Large intestine (tissue), 3 donors: ENCODE measurements at regions not wholly inside any gene's neighbourhood (a gene's known extent, or its start where the extent isn't known, plus 50 kb on each side); places are given as distances from the start of the nearest gene placed in this dataset.

ENCODE experiments used
- DNase-seq, 2 donors: peaks; one replicate each; pipeline versions ENCODE4 v3.0.0 to v3.0.0-alpha.2; 2013
- H3K27ac ChIP-seq: one replicate; pipeline ENCODE4 v1.5.1; 2013; ENCODE audit warnings: low read length
- H3K27me3 ChIP-seq: 2 replicates; pipeline ENCODE4 v1.6.1; 2013; ENCODE audit warnings: low read length; ENCODE audit not compliant: control insufficient read depth, insufficient read depth
- H3K36me3 ChIP-seq: 2 replicates; pipeline ENCODE4 v1.6.1; 2013; ENCODE audit warnings: low read length; ENCODE audit not compliant: control insufficient read depth, insufficient read depth
- H3K4me1 ChIP-seq: one replicate; pipeline ENCODE4 v1.6.1; 2013; ENCODE audit warnings: low read length; ENCODE audit not compliant: control insufficient read depth, insufficient read depth
- H3K4me3 ChIP-seq: one replicate; pipeline ENCODE4 v1.5.1; 2013; ENCODE audit warnings: low read length
- H3K9me3 ChIP-seq: one replicate; pipeline ENCODE4 v1.6.1; 2013; ENCODE audit warnings: mild to moderate bottlenecking, low read depth, low read length, moderate library complexity; ENCODE audit not compliant: control insufficient read depth
- WGBS: methylation state at CpG from one replicate; pipeline ENCODE4 v1.1.5; 2013; ENCODE audit warnings: low lambda C conversion rate; ENCODE audit not compliant: insufficient coverage; 5-methylcytosine and 5-hydroxymethylcytosine counted together

DNA sequence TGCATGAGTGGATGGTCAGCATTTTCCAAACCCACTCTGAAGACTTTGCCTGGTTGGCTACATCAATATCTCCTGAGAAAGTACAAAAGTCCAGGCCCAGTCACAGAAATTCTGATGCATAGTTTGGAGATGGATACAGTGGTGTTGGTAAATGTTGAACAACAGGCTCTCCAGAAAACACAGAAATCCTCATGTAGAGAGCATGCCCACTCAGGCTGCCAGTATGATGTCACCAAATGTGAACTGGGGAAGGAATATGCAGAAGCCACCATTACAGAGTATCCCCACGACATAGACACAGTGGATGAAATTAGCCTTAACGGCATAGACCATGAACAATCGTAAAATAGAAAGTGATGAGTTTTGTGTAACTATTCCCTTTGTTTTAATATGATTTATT is 97.1 kb upstream of the NXT1 start:
- H3K27me3 ChIP-seq: peaks cover 2% of the 10 kb centered on the region
- no peak overlapping the region for H3K27ac ChIP-seq
- no peaks in the 10 kb centered on the region for H3K4me1 ChIP-seq
- no peaks in the 10 kb centered on the region for H3K9me3 ChIP-seq
- WGBS: 100% methylated on average over 3 of the region's 3 CpGs
- no peak overlapping the region for H3K4me3 ChIP-seq
- no peaks in the 10 kb centered on the region for H3K36me3 ChIP-seq
- no peak for DNase-seq

DNA sequence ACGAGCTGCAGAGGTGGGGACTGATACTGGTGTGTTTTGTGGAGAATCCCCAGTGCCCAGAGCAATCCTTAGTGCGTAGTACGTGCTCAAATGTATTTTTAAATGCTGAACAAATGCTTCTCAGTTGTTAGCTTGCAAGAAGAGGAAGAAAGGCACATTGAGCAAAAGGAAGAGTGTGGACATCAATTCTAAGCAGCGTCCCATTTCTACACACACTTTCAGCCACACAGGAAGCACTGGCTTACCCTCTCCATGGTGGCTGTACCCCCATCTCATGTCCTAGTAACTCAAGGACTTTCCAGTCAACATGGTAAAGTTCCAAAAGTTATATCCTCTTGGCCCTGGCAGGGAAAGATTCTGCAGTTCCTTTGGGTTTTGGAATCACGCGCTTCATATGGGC is 98.8 kb upstream of the NXT1 start:
- WGBS: 80% methylated on average over 1 of the region's 6 CpGs
- peaks cover 2% of the 10 kb centered on the region for H3K27me3 ChIP-seq
- no peak overlapping the region for H3K27ac ChIP-seq

DNA sequence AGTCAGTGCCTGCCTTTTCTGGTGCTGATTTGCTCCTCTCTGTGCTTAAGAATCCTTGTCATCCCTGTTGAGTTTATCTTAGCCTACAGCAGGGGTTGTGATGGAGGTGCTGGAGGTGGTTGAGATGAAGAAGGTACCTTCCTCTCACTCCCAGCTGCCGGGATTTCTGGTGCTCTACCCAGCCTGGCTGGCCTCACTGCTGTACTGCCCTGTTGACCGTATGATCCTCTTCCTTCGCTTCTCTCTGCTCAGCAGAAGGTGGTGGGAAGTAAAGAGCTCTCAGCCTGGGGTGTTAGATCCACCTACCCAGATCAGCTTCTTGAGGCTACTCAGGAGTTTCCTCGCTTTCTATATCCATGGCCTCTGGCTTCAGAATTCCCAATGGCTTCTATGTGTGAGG is 101.0 kb upstream of the NXT1 start:
- H3K9me3 ChIP-seq: no peaks in the 10 kb centered on the region
- no peak for DNase-seq
- no CpG with 5 or more reads among the region's 4 CpGs for WGBS
- H3K4me1 ChIP-seq: no peaks in the 10 kb centered on the region
- H3K27ac ChIP-seq: no peak overlapping the region
- no peaks in the 10 kb centered on the region for H3K36me3 ChIP-seq
- H3K4me3 ChIP-seq: no peak overlapping the region
- H3K27me3 ChIP-seq: peaks cover 2% of the 10 kb centered on the region

More for the DNA sequence above, 98.8 kb upstream of the NXT1 start:
- Histone ChIP-seq H3K36me3 (no peaks in the 10 kb centered on the region), H3K4me3 (no peak overlapping the region), H3K9me3 (no peaks in the 10 kb centered on the region), H3K4me1 (no peaks in the 10 kb centered on the region)
- no peak for DNase-seq

DNA sequence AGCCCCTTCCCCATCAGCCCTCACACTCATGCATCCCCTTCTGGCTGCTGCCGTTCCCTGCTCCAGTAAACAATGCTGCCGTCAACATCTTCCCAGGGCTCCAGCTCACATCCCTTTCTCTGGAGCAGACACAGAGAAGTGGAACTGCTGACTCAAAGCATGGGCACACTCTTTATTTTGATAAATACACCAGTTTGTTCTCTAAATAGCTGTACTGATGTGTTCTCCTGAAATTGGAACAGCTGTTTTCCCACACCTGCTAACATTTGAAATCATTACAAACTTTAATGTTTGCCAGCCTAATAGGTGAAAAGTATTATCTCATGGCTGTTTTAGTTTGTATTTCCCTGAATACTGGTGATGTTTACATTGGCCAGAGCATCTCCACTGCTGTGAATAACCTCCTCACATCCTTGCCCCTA is 102.1 kb upstream of the NXT1 start:
- Histone ChIP-seq H3K27ac (no peak overlapping the region), H3K4me1 (no peaks in the 10 kb centered on the region), H3K4me3 (no peak overlapping the region), H3K36me3 (no peaks in the 10 kb centered on the region), H3K9me3 (no peaks in the 10 kb centered on the region), H3K27me3 (peaks cover 2% of the 10 kb centered on the region)
- 20% methylated on average over 1 of the region's 2 CpGs for WGBS
- no peak for DNase-seq

DNA sequence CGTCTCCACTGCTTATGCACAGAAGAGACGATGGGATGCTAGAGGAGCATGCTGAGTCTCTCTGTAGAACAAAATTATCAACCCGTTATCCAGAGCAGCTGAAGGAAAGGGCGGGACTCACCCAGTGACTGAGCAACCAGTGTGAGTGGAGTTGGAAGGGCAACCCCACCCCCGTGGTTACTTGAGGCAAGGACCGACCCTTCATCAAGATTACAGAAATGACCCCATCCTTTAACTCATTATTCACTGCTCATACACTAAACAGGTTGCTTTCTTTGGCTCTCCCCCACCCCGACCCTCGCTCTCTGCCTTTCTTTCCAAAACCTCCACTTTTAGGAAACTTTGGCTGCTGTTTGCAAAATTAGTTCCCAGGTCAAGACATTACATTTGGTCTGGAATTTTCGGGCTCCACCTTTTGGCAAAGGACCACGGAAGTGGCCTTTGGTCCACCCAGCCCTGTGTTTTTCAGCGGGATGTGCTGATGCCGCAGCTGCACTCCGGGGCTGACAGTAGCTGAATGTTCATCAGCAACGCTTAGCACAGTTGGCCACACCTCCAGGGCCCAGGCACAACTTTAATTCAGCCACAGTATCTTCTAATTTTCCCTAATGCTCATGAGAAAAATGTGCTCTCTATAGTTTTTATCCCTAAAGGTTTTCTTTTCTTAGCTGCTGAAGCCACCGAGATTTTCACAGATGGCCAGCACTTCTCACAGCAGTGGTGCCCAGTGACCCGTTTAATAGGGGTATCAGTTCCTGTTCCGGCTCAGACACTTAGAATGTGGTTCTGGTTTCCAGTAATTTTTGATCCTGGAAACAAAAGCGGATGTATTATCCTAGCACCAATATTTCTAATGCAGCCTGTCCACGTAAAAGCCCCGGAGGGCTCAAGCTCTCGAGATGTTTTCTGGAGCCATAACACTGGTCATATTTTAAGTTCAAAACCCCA is 103.6 kb upstream of the NXT1 start:
- Histone ChIP-seq H3K4me3 (no peak overlapping the region), H3K9me3 (no peaks in the 10 kb centered on the region), H3K36me3 (no peaks in the 10 kb centered on the region), H3K27ac (no peak overlapping the region), H3K27me3 (peaks cover 2% of the 10 kb centered on the region), H3K4me1 (no peaks in the 10 kb centered on the region)
- DNase-seq: no peak
- WGBS: no CpG with 5 or more reads among the region's 21 CpGs

DNA sequence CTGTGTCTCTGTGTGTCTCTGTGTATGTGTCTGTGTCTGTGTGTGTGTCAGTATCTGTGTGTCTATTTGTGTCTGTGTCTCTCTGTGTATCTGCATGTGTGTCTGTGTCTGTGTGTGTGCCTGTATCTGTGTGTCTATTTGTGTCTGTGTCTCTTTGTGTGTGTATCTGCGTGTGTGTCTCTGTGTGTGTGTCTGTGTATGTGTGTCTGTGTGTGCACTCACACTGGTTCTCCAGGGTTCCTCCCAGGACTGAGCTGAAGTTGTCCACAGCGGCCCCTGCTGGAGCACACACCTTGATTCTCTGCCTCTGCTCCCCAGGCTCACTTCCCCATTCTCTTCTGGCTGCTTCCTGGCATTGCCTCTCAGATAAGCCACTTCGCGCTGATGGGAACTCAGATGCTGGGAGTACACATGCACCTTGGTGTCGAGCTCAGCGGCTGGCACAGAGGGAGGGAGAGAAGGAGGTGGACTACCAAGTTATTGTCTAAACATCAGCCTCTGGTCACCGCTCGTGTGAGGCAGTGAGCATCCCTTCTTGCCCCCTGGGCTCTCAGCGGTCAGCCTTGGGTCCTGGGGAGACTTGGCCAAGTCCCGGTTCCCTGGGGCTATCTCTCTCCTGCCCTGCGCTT is 104.9 kb upstream of the NXT1 start:
- WGBS: no CpG with 5 or more reads among the region's 11 CpGs
- Histone ChIP-seq H3K27ac (no peak overlapping the region), H3K4me3 (no peak overlapping the region), H3K4me1 (no peaks in the 10 kb centered on the region), H3K27me3 (peaks cover 2% of the 10 kb centered on the region), H3K9me3 (no peaks in the 10 kb centered on the region), H3K36me3 (no peaks in the 10 kb centered on the region)
- DNase-seq: peak; percentile 26 to 35

DNA sequence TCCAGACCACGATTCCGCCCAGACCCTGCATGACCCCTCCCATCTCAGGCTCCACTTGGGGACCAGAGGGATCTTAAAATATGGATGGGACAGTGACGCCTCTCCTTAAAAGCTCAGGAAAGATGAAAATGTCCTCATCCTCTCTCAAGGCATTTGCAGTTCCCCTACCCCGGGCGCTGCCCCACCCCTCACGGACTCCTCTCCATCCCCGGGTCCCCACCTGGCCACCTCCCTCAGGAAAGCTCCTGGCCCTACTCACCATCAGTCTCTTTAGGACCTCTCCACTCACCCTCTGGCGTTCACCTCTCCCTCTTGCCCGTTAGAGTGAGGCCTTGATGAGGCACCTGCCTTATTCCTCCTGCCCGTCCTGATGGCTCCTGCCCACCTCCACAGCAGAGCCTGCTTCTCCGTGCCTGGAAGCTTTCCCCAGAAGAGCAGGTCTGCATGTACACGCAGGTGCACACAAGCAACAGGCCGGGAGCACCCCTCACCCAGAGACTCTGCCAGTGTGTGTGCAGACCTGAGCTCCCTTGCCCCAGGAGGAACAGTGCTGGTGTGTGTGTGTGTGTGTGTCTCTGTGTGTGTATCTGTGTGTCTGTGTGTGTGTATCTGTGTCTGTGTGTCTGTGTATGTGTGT is 105.6 kb upstream of the NXT1 start:
- no peak for DNase-seq
- no CpG with 5 or more reads among the region's 13 CpGs for WGBS
- no peaks in the 10 kb centered on the region for H3K9me3 ChIP-seq
- H3K4me1 ChIP-seq: no peaks in the 10 kb centered on the region
- no peak overlapping the region for H3K27ac ChIP-seq
- no peak overlapping the region for H3K4me3 ChIP-seq
- no peaks in the 10 kb centered on the region for H3K36me3 ChIP-seq
- peaks cover 2% of the 10 kb centered on the region for H3K27me3 ChIP-seq

DNA sequence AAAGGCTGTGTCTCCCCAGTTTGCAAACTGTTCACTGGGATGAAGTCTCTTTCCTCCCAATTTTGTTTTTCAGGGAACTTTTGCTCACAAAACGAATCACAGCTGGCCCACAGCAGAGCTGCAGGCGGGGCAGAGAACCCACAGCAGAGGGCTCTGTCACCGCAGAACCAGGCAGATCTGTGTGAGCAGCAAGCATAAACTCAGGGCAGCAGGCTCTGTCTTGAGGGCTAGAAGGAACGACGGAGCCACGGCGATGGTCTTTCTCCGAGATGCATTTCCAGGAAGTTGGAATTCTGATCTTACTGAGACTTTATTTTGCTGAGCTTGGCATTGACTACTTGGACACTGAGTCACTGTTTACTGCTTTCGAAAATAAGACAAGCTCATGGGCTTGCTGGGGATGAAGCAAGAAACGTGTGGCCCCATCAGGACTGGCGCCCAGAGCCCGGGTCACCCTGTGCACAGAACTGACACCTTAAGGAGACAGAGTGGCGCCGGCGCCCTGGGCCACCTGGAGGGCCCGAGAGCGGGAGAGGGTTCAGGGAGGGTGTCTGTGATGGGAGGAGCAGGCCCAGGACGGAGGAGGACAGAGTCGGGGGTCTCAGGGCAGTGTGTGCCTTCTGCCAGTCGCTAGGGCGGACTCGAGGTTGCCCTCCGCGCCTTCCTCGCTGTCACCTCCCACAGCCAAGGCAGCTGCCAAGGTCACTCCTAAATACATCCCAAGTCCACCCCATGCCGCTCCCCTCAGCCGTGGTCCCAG is 106.3 kb upstream of the NXT1 start:
- WGBS: no CpG with 5 or more reads among the region's 27 CpGs

DNA sequence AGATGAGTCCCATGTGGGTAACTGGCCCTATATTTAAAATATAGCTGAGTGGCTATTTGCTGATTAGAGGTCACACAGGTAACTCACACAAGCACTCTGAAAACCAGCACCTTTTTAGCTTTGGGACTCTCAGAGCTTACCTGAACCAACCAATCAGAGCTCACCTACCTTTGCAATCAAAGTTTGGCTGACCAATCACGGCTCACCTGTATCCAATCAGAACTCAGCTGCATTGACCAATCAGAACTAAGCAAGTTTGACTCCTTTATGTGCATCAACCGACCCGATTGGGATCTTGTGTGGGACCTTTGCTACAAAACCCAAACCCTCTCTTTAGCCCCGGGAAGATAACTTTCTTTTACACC is 106.8 kb upstream of the NXT1 start:
- no peak for DNase-seq
- Histone ChIP-seq H3K4me3 (no peak overlapping the region), H3K27ac (no peak overlapping the region), H3K4me1 (no peaks in the 10 kb centered on the region), H3K36me3 (no peaks in the 10 kb centered on the region), H3K9me3 (no peaks in the 10 kb centered on the region), H3K27me3 (no peaks in the 10 kb centered on the region)
- WGBS: 80% methylated on average over 1 of the region's 4 CpGs

More for the DNA sequence above, 106.3 kb upstream of the NXT1 start:
- DNase-seq: no peak
- H3K36me3 ChIP-seq: no peaks in the 10 kb centered on the region
- no peaks in the 10 kb centered on the region for H3K9me3 ChIP-seq
- H3K27ac ChIP-seq: no peak overlapping the region
- peaks cover under 1% of the 10 kb centered on the region for H3K27me3 ChIP-seq
- H3K4me3 ChIP-seq: no peak overlapping the region
- H3K4me1 ChIP-seq: no peaks in the 10 kb centered on the region

DNA sequence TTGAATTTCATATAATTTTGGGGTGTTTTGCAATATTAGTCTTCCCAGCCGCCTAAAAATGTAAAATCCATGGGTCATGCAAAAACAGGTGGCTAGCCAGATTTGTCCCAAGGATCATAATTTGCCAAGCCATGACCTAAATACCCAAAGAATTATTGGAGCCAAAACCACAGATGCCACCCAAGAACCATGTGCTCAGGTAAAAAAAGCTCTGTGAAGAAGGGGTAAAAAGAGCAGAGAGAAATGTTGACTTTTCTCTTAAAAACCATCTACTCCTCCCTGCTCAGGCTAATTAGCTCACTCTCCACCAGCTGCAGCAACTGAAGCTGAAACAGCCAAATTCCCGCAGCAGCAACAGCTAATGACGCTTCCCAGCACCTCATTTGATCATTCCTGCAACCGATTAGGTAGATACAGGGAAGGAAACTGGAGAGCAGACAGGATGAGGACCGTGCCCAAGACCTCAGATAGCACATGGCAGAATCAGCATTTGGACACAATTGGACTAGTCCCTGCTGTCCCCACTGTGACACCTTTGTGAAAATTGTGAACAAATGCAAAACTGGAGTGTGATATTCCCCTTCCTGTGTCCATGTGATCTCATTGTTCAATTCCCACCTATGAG is 107.9 kb upstream of the NXT1 start:
- no peak for DNase-seq
- Histone ChIP-seq H3K4me3 (no peak overlapping the region), H3K36me3 (no peaks in the 10 kb centered on the region), H3K4me1 (no peaks in the 10 kb centered on the region), H3K27me3 (no peaks in the 10 kb centered on the region), H3K9me3 (no peaks in the 10 kb centered on the region), H3K27ac (no peak overlapping the region)
- 63% methylated on average over 3 of the region's 5 CpGs for WGBS
